ENCODE measurements at regions not wholly inside any gene's neighbourhood (a gene's known extent, or its start where the extent isn't known, plus 50 kb on each side); places are given as distances from the start of the nearest gene placed in this dataset.
"Not testable (repeated sequence)": the region's sequence is repeated elsewhere in the genome, so short reads cannot be mapped to it uniquely, and the experiment has no call there.

GRCh38 chr3:14057701-14058100, 67.0 kb downstream of the CHCHD4 start:
- DNase-seq (ENCODE audit: low read depth), result no peak

- DNase-seq (ENCODE audit: low read depth), result no peak
Measured at GRCh38 chr3:14047841-14048240, 76.8 kb downstream of the CHCHD4 start.

- DNase-seq (ENCODE audit: low read depth), result no peak
Measured at GRCh38 chr3:14047027-14047426, 77.6 kb downstream of the CHCHD4 start.

- DNase-seq (ENCODE audit: low read depth), result peak; percentile 16
Measured at GRCh38 chr3:14042680-14043079, 82.0 kb downstream of the CHCHD4 start.

GRCh38 chr3:14039149-14039548, 85.5 kb downstream of the CHCHD4 start:
- DNase-seq (ENCODE audit: low read depth), result no peak

GRCh38 chr3:14037211-14037610, 87.5 kb downstream of the CHCHD4 start:
- DNase-seq (ENCODE audit: low read depth), result no peak

GRCh38 chr3:14033023-14033422, 91.6 kb downstream of the CHCHD4 start:
- no peak for DNase-seq (ENCODE audit: low read depth)

- DNase-seq (ENCODE audit: low read depth), result no peak
Measured at GRCh38 chr3:14031271-14031670, 93.4 kb downstream of the CHCHD4 start.

GRCh38 chr3:14029390-14029995, 95.2 kb downstream of the CHCHD4 start:
- DNase-seq (ENCODE audit: low read depth), result not testable (repeated sequence)

GRCh38 chr3:14028122-14028521, 96.5 kb downstream of the CHCHD4 start:
- not testable (repeated sequence) for DNase-seq (ENCODE audit: low read depth)

- DNase-seq (ENCODE audit: low read depth), result no peak
Measured at GRCh38 chr3:14019459-14019858, 105.2 kb downstream of the CHCHD4 start.

GRCh38 chr3:14016900-14017475, 107.7 kb downstream of the CHCHD4 start:
- DNase-seq (ENCODE audit: low read depth), result no peak

- DNase-seq (ENCODE audit: low read depth), result no peak
Measured at GRCh38 chr3:14007006-14007405, 117.7 kb downstream of the CHCHD4 start.

- DNase-seq (ENCODE audit: low read depth), result no peak
Measured at GRCh38 chr3:14001136-14001535, 121.3 kb upstream of the WNT7A start.

- no peak for DNase-seq (ENCODE audit: low read depth)
Measured at GRCh38 chr3:14000556-14000955, 120.7 kb upstream of the WNT7A start.

- DNase-seq (ENCODE audit: low read depth), result no peak
Measured at GRCh38 chr3:13998831-13999230, 119.0 kb upstream of the WNT7A start.

- DNase-seq (ENCODE audit: low read depth), result not testable (repeated sequence)
Measured at GRCh38 chr3:13995216-13995615, 115.3 kb upstream of the WNT7A start.

GRCh38 chr3:13988925-13989324, 109.1 kb upstream of the WNT7A start:
- not testable (repeated sequence) for DNase-seq (ENCODE audit: low read depth)

GRCh38 chr3:13976469-13976868, 96.6 kb upstream of the WNT7A start:
- no peak for DNase-seq (ENCODE audit: low read depth)

- DNase-seq (ENCODE audit: low read depth), result no peak
Measured at GRCh38 chr3:13975686-13976085, 95.8 kb upstream of the WNT7A start.

- DNase-seq (ENCODE audit: low read depth), result no peak
Measured at GRCh38 chr3:13972679-13973379, 93.0 kb upstream of the WNT7A start.

- no peak for DNase-seq (ENCODE audit: low read depth)
Measured at GRCh38 chr3:13966302-13966701, 86.4 kb upstream of the WNT7A start.

- no peak for DNase-seq (ENCODE audit: low read depth)
Measured at GRCh38 chr3:13963137-13963886, 83.4 kb upstream of the WNT7A start.

Measured in fibroblast of gingiva (primary cell).